ENCODE measurements at regions not wholly inside any gene's neighbourhood (a gene's known extent, or its start where the extent isn't known, plus 50 kb on each side); places are given as distances from the start of the nearest gene placed in this dataset.
"Not testable (repeated sequence)": the region's sequence is repeated elsewhere in the genome, so short reads cannot be mapped to it uniquely, and the experiment has no call there.

- no peak overlapping the region for H3K4me3 ChIP-seq (ENCODE audit: low read depth, low read length)
- no peak for TF ChIP-seq CTCF (IDR thresholded peaks at IDR 0.05; ENCODE audit: low read depth, low read length)
These were observed 176.2 kb downstream of the DUSP10 start for GRCh38 chr1:221565711-221566110.

- H3K4me3 ChIP-seq (ENCODE audit: low read depth, low read length) = no peak overlapping the region
- no peak for TF ChIP-seq CTCF (IDR thresholded peaks at IDR 0.05; ENCODE audit: low read depth, low read length)
These were observed 173.9 kb downstream of the DUSP10 start for GRCh38 chr1:221567859-221568507.

- no peak for TF ChIP-seq CTCF (IDR thresholded peaks at IDR 0.05; ENCODE audit: low read depth, low read length)
- H3K4me3 ChIP-seq (ENCODE audit: low read depth, low read length) = no peak overlapping the region
These were observed 168.1 kb downstream of the DUSP10 start for GRCh38 chr1:221573756-221574155.

GRCh38 chr1:221574529-221574928 is 167.4 kb downstream of the DUSP10 start:
- TF ChIP-seq CTCF (IDR thresholded peaks at IDR 0.05; ENCODE audit: low read depth, low read length) = no peak
- H3K4me3 ChIP-seq (ENCODE audit: low read depth, low read length) = no peak overlapping the region

GRCh38 chr1:221575605-221576004 is 166.3 kb downstream of the DUSP10 start:
- H3K4me3 ChIP-seq (ENCODE audit: low read depth, low read length) = no peak overlapping the region
- TF ChIP-seq CTCF (IDR thresholded peaks at IDR 0.05; ENCODE audit: low read depth, low read length) = no peak

- TF ChIP-seq CTCF (IDR thresholded peaks at IDR 0.05; ENCODE audit: low read depth, low read length) = no peak
- H3K4me3 ChIP-seq (ENCODE audit: low read depth, low read length) = no peak overlapping the region
These were observed 165.6 kb downstream of the DUSP10 start for GRCh38 chr1:221576268-221576667.

GRCh38 chr1:221583465-221583864 is 158.4 kb downstream of the DUSP10 start:
- no peak for TF ChIP-seq CTCF (IDR thresholded peaks at IDR 0.05; ENCODE audit: low read depth, low read length)
- H3K4me3 ChIP-seq (ENCODE audit: low read depth, low read length) = no peak overlapping the region

- not testable (repeated sequence) for H3K4me3 ChIP-seq (ENCODE audit: low read depth, low read length)
These were observed 154.9 kb downstream of the DUSP10 start for GRCh38 chr1:221587013-221587412.

GRCh38 chr1:221591250-221591649 is 150.6 kb downstream of the DUSP10 start:
- H3K4me3 ChIP-seq (ENCODE audit: low read depth, low read length) = not testable (repeated sequence)
